GM12878 (cell line): ENCODE measurements at regions not wholly inside any gene's neighbourhood (a gene's known extent, or its start where the extent isn't known, plus 50 kb on each side); places are given as distances from the start of the nearest gene placed in this dataset.

Experiments used
- ATAC-seq: fragments of 200-7000 bp; cut with Tn5 transposase; 3 replicates; pipeline ENCODE4 v1.9.1; 2020; ENCODE audit warnings: mild to moderate bottlenecking, moderate library complexity
- BruUV-seq: library from RNA; stranded (reverse); fragments of 400-500 nt; replicated peaks from 2 replicates; lab custom pipeline; 2021; lab: Mats Ljungman, UMichigan
- CTCF ChIA-PET: fragments of 300-600 bp; sonication (Branson Sonifier 250); formaldehyde crosslinking; extraction: SDS; loops from one replicate; lab custom pipeline; 2021; ENCODE audit warnings: inconsistent platforms; lab: Yijun Ruan, JAX
- POLR2A ChIA-PET: fragments of 350-600 bp; formaldehyde crosslinking; extraction: SDS; loops from one replicate; lab custom pipeline; 2021; ENCODE audit warnings: inconsistent platforms; lab: Charles Lee
- RAD21 ChIA-PET: fragments of 300-600 bp; sonication (Branson Sonifier 250); formaldehyde crosslinking; loops from one replicate; lab custom pipeline; 2023; ENCODE audit warnings: antibody characterized with exemption; ENCODE audit not compliant: unreplicated experiment; lab: Charles Lee
- SMC1A ChIA-PET: fragments of 300-600 bp; sonication (Branson Sonifier 250); formaldehyde crosslinking; loops from one replicate; lab custom pipeline; 2023; ENCODE audit not compliant: unreplicated experiment, uncharacterized antibody; lab: Charles Lee
- DNase-seq: peaks from one replicate; pipeline ENCODE4 v3.0.0-alpha.2; 2011; ENCODE audit warnings: low read depth, low spot score
- FAIRE-seq: peaks from 3 replicates; lab custom pipeline; 2011; peaks lifted over from hg19 to GRCh38; lab: Jason Lieb, UNC
- H2AFZ ChIP-seq: 2 replicates; pipeline ENCODE4 v1.6.0; 2011; ENCODE audit warnings: low read depth, low read length, control low read depth; ENCODE audit not compliant: control insufficient read depth
- H3K27ac ChIP-seq: 2 replicates; pipeline ENCODE4 v1.5.1; 2011; ENCODE audit warnings: control low read depth; ENCODE audit not compliant: control insufficient read depth, insufficient read depth
- H3K27me3 ChIP-seq, 2 experiments: replicated peaks in 1 of 2; 2 replicates each; pipeline versions ENCODE4 v1.6.0 to v1.6.1; 2011; ENCODE audit warnings: low read length in 1 of 2; ENCODE audit not compliant: control insufficient read depth in 2 of 2, insufficient read depth in 2 of 2
- H3K36me3 ChIP-seq, 2 experiments: 2 replicates each; pipeline ENCODE4 v1.5.1; 2011; ENCODE audit warnings: low read length in 1 of 2; ENCODE audit not compliant: control insufficient read depth in 2 of 2, insufficient read depth in 2 of 2
- H3K4me1 ChIP-seq: 2 replicates; pipeline ENCODE4 v1.6.1; 2011; ENCODE audit warnings: mild to moderate bottlenecking, low read length, moderate library complexity, mixed read lengths; ENCODE audit not compliant: control insufficient read depth, insufficient read depth
- H3K4me2 ChIP-seq: 2 replicates; pipeline ENCODE4 v1.6.0; 2011; ENCODE audit warnings: control low read depth; ENCODE audit not compliant: control insufficient read depth, insufficient read depth
- H3K4me3 ChIP-seq: fragments of 200-600 bp; sonication (generic); 2 replicates; pipeline ENCODE4 v1.5.1; 2016
- H3K79me2 ChIP-seq: 2 replicates; pipeline ENCODE4 v1.6.0; 2011; ENCODE audit warnings: low read length; ENCODE audit not compliant: control insufficient read depth, insufficient read depth
- H3K9ac ChIP-seq: 2 replicates; pipeline ENCODE4 v1.8.0; 2011; ENCODE audit warnings: low read length, control low read depth, mixed read lengths; ENCODE audit not compliant: control insufficient read depth, insufficient read depth
- H3K9me3 ChIP-seq: replicated peaks from 3 replicates; pipeline ENCODE4 v1.5.1; 2011; ENCODE audit warnings: mild to moderate bottlenecking, low read length; ENCODE audit not compliant: control insufficient read depth, insufficient read depth
- H4K20me1 ChIP-seq: 2 replicates; pipeline ENCODE4 v1.6.0; 2011; ENCODE audit not compliant: control insufficient read depth, insufficient read depth
- CBX5 ChIP-seq: sonication (generic); IDR thresholded peaks from 2 replicates; pipeline ENCODE4 v1.6.1; 2016; ENCODE audit warnings: low read depth, moderate library complexity, mild to moderate bottlenecking, inconsistent platforms
- FOS ChIP-seq: IDR thresholded peaks from 3 replicates; pipeline ENCODE4 v1.6.1; 2011; ENCODE audit warnings: borderline replicate concordance; ENCODE audit not compliant: insufficient read length; ENCODE audit errors: extremely low read depth
- IKZF2 ChIP-seq, 2 experiments: fragments of 450-650 bp; IDR thresholded peaks; 2 replicates each; pipeline ENCODE4 v1.6.1; 2017; ENCODE audit warnings: mild to moderate bottlenecking in 2 of 2, moderate library complexity in 2 of 2
- POLR2AphosphoS2 ChIP-seq: IDR thresholded peaks from 2 replicates; pipeline ENCODE4 v1.6.1; 2011; ENCODE audit warnings: low read depth, mild to moderate bottlenecking, low read length, improper control_type of control experiment, moderate library complexity
- WGBS: methylation state at CpG from one replicate; pipeline ENCODE4 v1.1.6; 2016; ENCODE audit warnings: low lambda C conversion rate; ENCODE audit not compliant: insufficient replicate concordance, insufficient coverage; ENCODE audit errors: missing lambda C conversion rate; 5-methylcytosine and 5-hydroxymethylcytosine counted together
- in situ Hi-C: fragments of 300-500 bp; cut with MboI; formaldehyde crosslinking; loops from 9 replicates; pipeline ENCODE4 v1.14.3; 2018; ENCODE audit warnings: mixed read lengths
- intact Hi-C: fragments of 100-400 bp; cut with micrococcal nuclease; formaldehyde crosslinking; loops from one replicate; pipeline ENCODE4 v1.14.2; 2022; ENCODE audit not compliant: unreplicated experiment
- TF ChIP-seq, protein P1 (sequence below): fragments of 450-650 bp; IDR thresholded peaks from 2 replicates; pipeline ENCODE4 v1.6.1; 2017; ENCODE audit warnings: mild to moderate bottlenecking, low read depth, inconsistent platforms; ENCODE audit not compliant: poor library complexity, severe bottlenecking

DNA sequence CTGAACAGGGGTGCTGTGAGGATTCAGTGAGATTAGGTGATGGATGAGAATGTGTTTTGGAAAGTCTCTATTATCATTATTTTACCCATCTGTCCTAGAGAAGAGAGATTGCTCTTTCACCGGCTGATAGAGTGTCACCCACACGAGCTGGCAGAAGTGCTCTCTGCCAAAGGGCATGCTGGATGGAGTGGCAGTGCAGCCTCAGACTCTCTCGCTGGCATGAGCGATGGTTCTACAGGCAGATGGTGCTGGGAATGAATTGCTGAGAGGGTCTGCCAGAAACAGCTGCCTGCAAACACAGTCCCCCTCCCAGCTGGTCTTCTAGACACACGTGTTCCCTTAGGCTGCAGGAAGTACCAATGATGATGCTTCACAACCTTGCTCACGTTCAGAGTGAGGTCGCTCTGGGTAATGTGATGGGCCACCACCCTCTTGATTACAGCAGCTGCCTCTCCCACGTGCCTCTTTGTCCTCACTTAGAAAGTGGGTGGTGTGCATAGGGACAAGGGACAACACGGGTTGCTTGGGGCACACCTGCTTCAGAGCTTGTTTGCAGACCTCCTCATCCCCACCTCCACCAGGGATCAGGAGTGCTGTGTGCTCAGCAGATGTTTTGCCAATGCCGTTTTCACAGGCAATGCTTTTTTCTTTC, 84.7 kb downstream of the FOXA2 start (continued):
- TF ChIP-seq, protein P1, sequence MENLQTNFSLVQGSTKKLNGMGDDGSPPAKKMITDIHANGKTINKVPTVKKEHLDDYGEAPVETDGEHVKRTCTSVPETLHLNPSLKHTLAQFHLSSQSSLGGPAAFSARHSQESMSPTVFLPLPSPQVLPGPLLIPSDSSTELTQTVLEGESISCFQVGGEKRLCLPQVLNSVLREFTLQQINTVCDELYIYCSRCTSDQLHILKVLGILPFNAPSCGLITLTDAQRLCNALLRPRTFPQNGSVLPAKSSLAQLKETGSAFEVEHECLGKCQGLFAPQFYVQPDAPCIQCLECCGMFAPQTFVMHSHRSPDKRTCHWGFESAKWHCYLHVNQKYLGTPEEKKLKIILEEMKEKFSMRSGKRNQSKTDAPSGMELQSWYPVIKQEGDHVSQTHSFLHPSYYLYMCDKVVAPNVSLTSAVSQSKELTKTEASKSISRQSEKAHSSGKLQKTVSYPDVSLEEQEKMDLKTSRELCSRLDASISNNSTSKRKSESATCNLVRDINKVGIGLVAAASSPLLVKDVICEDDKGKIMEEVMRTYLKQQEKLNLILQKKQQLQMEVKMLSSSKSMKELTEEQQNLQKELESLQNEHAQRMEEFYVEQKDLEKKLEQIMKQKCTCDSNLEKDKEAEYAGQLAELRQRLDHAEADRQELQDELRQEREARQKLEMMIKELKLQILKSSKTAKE, result no peak
- TF ChIP-seq FOS (no peak), IKZF2 (IDR thresholded peaks at IDR 0.05) (no peak), POLR2AphosphoS2 (no peak)

DNA sequence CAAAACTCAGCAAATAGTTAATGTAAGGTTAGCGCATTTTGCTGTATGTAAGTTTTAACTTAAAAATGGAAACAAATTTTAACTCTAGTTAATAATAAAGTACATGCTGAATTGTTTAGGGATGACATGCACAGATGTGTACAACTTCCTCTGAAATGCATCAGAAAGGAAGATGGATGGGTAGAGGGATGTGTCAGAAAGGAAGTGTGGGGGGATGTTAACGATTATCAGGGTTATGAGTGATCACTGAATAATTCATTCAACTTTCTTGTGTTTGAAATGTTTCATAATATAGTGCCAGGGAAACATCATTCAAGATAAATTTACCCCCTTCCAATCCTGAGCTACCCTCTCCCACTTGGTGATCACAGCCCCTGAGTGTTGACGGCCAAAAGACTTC, 87.6 kb downstream of the FOXA2 start:
- H4K20me1 ChIP-seq, result no peaks in the 10 kb centered on the region
- in situ Hi-C loops, result no loop called here
- BruUV-seq, result no TSS peak
- intact Hi-C loops, result no loop called here
- no peak overlapping the region for H3K4me2 ChIP-seq
- 38% methylated on average over 3 of the region's 3 CpGs for WGBS
- no peaks in the 10 kb centered on the region for H3K79me2 ChIP-seq
- no peak for FAIRE-seq
- no peak overlapping the region for H3K27ac ChIP-seq
- H3K36me3 ChIP-seq, result no peaks in the 10 kb centered on the region
- ATAC-seq, result no peak
- no peak overlapping the region for H2AFZ ChIP-seq
- TF ChIP-seq CBX5, result no peak
- CTCF ChIA-PET, result no interaction called here
- DNase-seq, result no peak
- POLR2A ChIA-PET, result no interaction called here
- H3K4me1 ChIP-seq, result no peaks in the 10 kb centered on the region
- H3K9me3 ChIP-seq, result no peaks in the 10 kb centered on the region
- 0 out of 4 replicates have a peak, but pooled peaks cover 0 to 3% of the 10 kb centered on the region in 2 experiments for H3K27me3 ChIP-seq
- RAD21 ChIA-PET, result no interaction called here
- no peak overlapping the region for H3K4me3 ChIP-seq
- no peak overlapping the region for H3K9ac ChIP-seq
- SMC1A ChIA-PET, result no interaction called here
